ENCODE measurements at regions not wholly inside any gene's neighbourhood (a gene's known extent, or its start where the extent isn't known, plus 50 kb on each side); places are given as distances from the start of the nearest gene placed in this dataset.

- H3K27ac ChIP-seq (ENCODE audit: low read depth in 1 of 2, low read length in 2 of 2) = no peak overlapping the region
- no peak for DNase-seq (ENCODE audit: low spot score)
- no peak overlapping the region for H3K9ac ChIP-seq (ENCODE audit: low read depth in 1 of 2, low read length in 2 of 2)
- no peaks in the 10 kb centered on the region for H3K4me1 ChIP-seq (ENCODE audit: control insufficient read depth in 4 of 4, insufficient read depth in 4 of 4, low read length in 3 of 4)
- TF ChIP-seq FOXA2 (IDR thresholded peaks at IDR 0.05) (no peak), RXRA (IDR thresholded peaks at IDR 0.05) (no peak), FOXA1 (IDR thresholded peaks at IDR 0.05) (no peak), NR2F2 (IDR thresholded peaks at IDR 0.05) (no peak), RAD21 (IDR thresholded peaks at IDR 0.05) (no peak), MAX (IDR thresholded peaks at IDR 0.05) (no peak), GABPA (IDR thresholded peaks at IDR 0.05 in 1 of 2, conservative IDR thresholded peaks at IDR 0.05 in 1 of 2) (no peak), JUND (IDR thresholded peaks at IDR 0.05) (no peak), ZBTB33 (IDR thresholded peaks at IDR 0.05) (no peak), HNF4A (conservative IDR thresholded peaks at IDR 0.05) (no peak), EGR1 (IDR thresholded peaks at IDR 0.05; ENCODE audit: low read depth in 2 of 2) (no peak), YY1 (IDR thresholded peaks at IDR 0.05) (no peak), HNF4G (IDR thresholded peaks at IDR 0.05) (no peak), TAF1 (conservative IDR thresholded peaks at IDR 0.05) (no peak), SP1 (IDR thresholded peaks at IDR 0.05) (no peak)
- TF ChIP-seq, protein P1, sequence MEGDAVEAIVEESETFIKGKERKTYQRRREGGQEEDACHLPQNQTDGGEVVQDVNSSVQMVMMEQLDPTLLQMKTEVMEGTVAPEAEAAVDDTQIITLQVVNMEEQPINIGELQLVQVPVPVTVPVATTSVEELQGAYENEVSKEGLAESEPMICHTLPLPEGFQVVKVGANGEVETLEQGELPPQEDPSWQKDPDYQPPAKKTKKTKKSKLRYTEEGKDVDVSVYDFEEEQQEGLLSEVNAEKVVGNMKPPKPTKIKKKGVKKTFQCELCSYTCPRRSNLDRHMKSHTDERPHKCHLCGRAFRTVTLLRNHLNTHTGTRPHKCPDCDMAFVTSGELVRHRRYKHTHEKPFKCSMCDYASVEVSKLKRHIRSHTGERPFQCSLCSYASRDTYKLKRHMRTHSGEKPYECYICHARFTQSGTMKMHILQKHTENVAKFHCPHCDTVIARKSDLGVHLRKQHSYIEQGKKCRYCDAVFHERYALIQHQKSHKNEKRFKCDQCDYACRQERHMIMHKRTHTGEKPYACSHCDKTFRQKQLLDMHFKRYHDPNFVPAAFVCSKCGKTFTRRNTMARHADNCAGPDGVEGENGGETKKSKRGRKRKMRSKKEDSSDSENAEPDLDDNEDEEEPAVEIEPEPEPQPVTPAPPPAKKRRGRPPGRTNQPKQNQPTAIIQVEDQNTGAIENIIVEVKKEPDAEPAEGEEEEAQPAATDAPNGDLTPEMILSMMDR (IDR thresholded peaks at IDR 0.05; ENCODE audit: low read depth, low read length, missing input control) = no peak
- TF ChIP-seq, protein P2, sequence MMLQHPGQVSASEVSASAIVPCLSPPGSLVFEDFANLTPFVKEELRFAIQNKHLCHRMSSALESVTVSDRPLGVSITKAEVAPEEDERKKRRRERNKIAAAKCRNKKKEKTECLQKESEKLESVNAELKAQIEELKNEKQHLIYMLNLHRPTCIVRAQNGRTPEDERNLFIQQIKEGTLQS (IDR thresholded peaks at IDR 0.05) = no peak
- TF ChIP-seq, protein P3, sequence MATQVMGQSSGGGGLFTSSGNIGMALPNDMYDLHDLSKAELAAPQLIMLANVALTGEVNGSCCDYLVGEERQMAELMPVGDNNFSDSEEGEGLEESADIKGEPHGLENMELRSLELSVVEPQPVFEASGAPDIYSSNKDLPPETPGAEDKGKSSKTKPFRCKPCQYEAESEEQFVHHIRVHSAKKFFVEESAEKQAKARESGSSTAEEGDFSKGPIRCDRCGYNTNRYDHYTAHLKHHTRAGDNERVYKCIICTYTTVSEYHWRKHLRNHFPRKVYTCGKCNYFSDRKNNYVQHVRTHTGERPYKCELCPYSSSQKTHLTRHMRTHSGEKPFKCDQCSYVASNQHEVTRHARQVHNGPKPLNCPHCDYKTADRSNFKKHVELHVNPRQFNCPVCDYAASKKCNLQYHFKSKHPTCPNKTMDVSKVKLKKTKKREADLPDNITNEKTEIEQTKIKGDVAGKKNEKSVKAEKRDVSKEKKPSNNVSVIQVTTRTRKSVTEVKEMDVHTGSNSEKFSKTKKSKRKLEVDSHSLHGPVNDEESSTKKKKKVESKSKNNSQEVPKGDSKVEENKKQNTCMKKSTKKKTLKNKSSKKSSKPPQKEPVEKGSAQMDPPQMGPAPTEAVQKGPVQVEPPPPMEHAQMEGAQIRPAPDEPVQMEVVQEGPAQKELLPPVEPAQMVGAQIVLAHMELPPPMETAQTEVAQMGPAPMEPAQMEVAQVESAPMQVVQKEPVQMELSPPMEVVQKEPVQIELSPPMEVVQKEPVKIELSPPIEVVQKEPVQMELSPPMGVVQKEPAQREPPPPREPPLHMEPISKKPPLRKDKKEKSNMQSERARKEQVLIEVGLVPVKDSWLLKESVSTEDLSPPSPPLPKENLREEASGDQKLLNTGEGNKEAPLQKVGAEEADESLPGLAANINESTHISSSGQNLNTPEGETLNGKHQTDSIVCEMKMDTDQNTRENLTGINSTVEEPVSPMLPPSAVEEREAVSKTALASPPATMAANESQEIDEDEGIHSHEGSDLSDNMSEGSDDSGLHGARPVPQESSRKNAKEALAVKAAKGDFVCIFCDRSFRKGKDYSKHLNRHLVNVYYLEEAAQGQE (IDR thresholded peaks at IDR 0.05) = no peak
- WGBS = 26% methylated on average over 2 of the region's 2 CpGs
- no peaks in the 10 kb centered on the region for H3K27me3 ChIP-seq (ENCODE audit: control insufficient read depth in 4 of 4, insufficient read depth in 4 of 4, low read length in 3 of 4)
- H3K36me3 ChIP-seq (ENCODE audit: control insufficient read depth in 4 of 4, insufficient read depth in 3 of 4, low read depth in 1 of 4, low read length in 3 of 4) = no peaks in the 10 kb centered on the region
- no peaks in the 10 kb centered on the region for H3K9me3 ChIP-seq (ENCODE audit: control insufficient read depth in 4 of 4, low read length in 3 of 4)
- H3K4me3 ChIP-seq (ENCODE audit: low read depth in 1 of 3, low read length in 3 of 3) = no peak overlapping the region
Observed at GRCh38 chr3:132232231-132232792, 84.9 kb upstream of the ACP3 start.

All from liver (tissue), 8 donors.